GM12878 (cell line): ENCODE measurements at regions not wholly inside any gene's neighbourhood (a gene's known extent, or its start where the extent isn't known, plus 50 kb on each side); places are given as distances from the start of the nearest gene placed in this dataset.

Experiments
- BRCA1 ChIP-seq: IDR thresholded peaks from 2 replicates; pipeline ENCODE4 v1.6.1; 2011; ENCODE audit warnings: low read depth, low read length, improper control_type of control experiment
- CHD1 ChIP-seq: IDR thresholded peaks from 2 replicates; pipeline ENCODE4 v1.6.1; 2012; ENCODE audit warnings: low read depth, low read length, improper control_type of control experiment
- KLF5 ChIP-seq: fragments of 450-650 bp; IDR thresholded peaks from 2 replicates; pipeline ENCODE4 v1.6.1; 2014; ENCODE audit warnings: mild to moderate bottlenecking; ENCODE audit not compliant: partially characterized antibody
- RBBP5 ChIP-seq: fragments of 200-600 bp; sonication (generic); conservative IDR thresholded peaks from 2 replicates; pipeline ENCODE4 v1.6.1; 2016
- RUNX3 ChIP-seq: IDR thresholded peaks from 2 replicates; pipeline ENCODE4 v1.6.1; 2012; ENCODE audit warnings: low read length, inconsistent platforms
- ZNF384 ChIP-seq: IDR thresholded peaks from 2 replicates; pipeline ENCODE4 v1.6.1; 2012; ENCODE audit warnings: low read depth, mild to moderate bottlenecking, low read length, improper control_type of control experiment, borderline replicate concordance
- TF ChIP-seq, protein P1 (sequence below): fragments of 150-350 bp; IDR thresholded peaks from 2 replicates; pipeline ENCODE4 v1.6.1; 2014; ENCODE audit warnings: mild to moderate bottlenecking, low read depth, low read length
- TF ChIP-seq, protein P2 (sequence below): fragments of 450-650 bp; IDR thresholded peaks from 2 replicates; pipeline ENCODE4 v1.6.1; 2017; ENCODE audit warnings: borderline replicate concordance
- TF ChIP-seq, protein P3 (sequence below): fragments of 450-650 bp; conservative IDR thresholded peaks from 2 replicates; pipeline ENCODE4 v1.6.1; 2017; ENCODE audit warnings: mild to moderate bottlenecking, moderate library complexity
- TF ChIP-seq, protein P4 (sequence below): fragments of 450-650 bp; formaldehyde crosslinking; IDR thresholded peaks from 2 replicates; pipeline ENCODE4 v1.5.0; 2022; ENCODE audit warnings: mild to moderate bottlenecking, missing genetic modification characterization

DNA sequence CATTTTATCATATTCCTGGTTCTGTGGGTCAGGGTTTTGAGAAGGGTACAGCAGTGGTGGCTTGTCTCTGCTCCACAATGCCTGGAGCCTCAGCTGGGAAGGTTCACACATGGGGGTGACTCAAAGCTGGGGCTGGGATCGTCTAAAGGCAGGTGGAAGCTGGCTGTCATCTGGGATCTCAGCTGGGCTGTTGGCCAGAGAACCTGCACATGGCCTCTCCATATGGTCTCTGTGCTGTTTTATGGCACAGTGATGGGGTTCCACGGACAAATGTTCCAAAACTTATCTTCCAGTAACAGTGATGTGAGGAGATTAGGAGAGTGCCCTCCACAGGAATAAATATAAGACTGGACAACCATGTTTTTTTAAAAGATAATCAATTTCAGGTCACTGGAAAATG, 191.4 kb downstream of the SS18 start (continued):
- TF ChIP-seq, protein P1, sequence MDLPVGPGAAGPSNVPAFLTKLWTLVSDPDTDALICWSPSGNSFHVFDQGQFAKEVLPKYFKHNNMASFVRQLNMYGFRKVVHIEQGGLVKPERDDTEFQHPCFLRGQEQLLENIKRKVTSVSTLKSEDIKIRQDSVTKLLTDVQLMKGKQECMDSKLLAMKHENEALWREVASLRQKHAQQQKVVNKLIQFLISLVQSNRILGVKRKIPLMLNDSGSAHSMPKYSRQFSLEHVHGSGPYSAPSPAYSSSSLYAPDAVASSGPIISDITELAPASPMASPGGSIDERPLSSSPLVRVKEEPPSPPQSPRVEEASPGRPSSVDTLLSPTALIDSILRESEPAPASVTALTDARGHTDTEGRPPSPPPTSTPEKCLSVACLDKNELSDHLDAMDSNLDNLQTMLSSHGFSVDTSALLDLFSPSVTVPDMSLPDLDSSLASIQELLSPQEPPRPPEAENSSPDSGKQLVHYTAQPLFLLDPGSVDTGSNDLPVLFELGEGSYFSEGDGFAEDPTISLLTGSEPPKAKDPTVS: no peak
- TF ChIP-seq BRCA1 (no peak), ZNF384 (no peak), CHD1 (no peak), RUNX3 (no peak), KLF5 (no peak), RBBP5 (no peak)
- TF ChIP-seq, protein P2, sequence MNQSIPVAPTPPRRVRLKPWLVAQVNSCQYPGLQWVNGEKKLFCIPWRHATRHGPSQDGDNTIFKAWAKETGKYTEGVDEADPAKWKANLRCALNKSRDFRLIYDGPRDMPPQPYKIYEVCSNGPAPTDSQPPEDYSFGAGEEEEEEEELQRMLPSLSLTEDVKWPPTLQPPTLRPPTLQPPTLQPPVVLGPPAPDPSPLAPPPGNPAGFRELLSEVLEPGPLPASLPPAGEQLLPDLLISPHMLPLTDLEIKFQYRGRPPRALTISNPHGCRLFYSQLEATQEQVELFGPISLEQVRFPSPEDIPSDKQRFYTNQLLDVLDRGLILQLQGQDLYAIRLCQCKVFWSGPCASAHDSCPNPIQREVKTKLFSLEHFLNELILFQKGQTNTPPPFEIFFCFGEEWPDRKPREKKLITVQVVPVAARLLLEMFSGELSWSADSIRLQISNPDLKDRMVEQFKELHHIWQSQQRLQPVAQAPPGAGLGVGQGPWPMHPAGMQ: no peak
- TF ChIP-seq, protein P3, sequence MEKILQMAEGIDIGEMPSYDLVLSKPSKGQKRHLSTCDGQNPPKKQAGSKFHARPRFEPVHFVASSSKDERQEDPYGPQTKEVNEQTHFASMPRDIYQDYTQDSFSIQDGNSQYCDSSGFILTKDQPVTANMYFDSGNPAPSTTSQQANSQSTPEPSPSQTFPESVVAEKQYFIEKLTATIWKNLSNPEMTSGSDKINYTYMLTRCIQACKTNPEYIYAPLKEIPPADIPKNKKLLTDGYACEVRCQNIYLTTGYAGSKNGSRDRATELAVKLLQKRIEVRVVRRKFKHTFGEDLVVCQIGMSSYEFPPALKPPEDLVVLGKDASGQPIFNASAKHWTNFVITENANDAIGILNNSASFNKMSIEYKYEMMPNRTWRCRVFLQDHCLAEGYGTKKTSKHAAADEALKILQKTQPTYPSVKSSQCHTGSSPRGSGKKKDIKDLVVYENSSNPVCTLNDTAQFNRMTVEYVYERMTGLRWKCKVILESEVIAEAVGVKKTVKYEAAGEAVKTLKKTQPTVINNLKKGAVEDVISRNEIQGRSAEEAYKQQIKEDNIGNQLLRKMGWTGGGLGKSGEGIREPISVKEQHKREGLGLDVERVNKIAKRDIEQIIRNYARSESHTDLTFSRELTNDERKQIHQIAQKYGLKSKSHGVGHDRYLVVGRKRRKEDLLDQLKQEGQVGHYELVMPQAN: no peak
- TF ChIP-seq, protein P4, sequence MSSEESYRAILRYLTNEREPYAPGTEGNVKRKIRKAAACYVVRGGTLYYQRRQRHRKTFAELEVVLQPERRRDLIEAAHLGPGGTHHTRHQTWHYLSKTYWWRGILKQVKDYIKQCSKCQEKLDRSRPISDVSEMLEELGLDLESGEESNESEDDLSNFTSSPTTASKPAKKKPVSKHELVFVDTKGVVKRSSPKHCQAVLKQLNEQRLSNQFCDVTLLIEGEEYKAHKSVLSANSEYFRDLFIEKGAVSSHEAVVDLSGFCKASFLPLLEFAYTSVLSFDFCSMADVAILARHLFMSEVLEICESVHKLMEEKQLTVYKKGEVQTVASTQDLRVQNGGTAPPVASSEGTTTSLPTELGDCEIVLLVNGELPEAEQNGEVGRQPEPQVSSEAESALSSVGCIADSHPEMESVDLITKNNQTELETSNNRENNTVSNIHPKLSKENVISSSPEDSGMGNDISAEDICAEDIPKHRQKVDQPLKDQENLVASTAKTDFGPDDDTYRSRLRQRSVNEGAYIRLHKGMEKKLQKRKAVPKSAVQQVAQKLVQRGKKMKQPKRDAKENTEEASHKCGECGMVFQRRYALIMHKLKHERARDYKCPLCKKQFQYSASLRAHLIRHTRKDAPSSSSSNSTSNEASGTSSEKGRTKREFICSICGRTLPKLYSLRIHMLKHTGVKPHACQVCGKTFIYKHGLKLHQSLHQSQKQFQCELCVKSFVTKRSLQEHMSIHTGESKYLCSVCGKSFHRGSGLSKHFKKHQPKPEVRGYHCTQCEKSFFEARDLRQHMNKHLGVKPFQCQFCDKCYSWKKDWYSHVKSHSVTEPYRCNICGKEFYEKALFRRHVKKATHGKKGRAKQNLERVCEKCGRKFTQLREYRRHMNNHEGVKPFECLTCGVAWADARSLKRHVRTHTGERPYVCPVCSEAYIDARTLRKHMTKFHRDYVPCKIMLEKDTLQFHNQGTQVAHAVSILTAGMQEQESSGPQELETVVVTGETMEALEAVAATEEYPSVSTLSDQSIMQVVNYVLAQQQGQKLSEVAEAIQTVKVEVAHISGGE (CRISPR knock-in tag): no peak
